ENCODE measurements at regions not wholly inside any gene's neighbourhood (a gene's known extent, or its start where the extent isn't known, plus 50 kb on each side); places are given as distances from the start of the nearest gene placed in this dataset.

DNA sequence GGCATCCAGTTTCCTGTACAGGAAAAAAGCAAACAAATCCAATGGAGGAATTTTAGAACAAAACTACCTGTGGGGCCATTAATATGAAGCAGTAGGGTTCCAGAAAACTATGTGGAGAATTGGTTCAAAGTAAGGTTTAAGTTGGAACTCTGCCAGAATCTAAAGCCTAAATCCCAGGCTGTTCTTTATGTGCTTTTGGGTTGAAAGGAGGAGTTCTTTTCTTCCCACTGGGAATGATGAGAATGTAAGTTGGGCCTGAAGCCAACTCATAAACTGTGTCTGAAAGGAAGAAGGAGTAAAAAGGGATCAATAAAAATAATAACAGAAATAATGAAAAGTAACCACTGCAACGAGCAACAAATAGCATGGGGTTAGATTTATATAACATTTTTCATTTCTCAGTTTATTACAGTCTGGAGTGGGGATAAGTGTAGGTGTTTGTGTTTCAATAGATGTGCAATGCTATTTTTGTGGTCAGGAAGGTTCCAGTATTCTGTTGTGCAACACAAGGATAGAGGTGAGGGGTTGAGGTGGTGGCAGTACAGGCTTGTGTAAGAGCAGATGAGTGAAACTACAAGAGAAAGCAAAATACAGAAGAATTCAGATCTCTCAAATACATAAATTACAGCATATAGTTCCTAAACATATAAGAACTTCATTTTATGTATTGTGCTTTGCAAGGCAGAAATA, 373.6 kb downstream of the EMP1 start:
- TF ChIP-seq CTCF (IDR thresholded peaks at IDR 0.05; ENCODE audit: control insufficient read depth, extremely low read depth, insufficient read depth): no peak
- no peak for DNase-seq (ENCODE audit: low read depth)
- H3K4me3 ChIP-seq (ENCODE audit: low read depth, low read length): no peak overlapping the region

DNA sequence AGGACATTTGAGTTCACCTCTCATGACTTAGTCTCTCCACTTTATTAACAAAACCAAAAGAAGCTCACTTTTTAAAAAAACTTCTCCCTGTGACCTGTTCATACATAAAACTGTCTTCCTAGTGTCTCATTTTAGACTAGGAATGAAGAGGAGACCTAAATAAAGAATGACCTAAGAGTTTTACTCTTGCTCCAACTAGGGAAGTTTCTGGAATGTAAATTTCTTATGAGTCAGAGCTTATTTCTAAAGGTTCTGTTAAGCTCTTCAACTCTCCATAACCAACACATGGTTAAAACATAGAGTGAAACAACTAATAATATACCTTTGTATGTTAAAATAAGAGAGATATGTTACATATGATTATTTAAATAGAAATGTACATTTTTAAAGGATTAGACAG, 369.8 kb downstream of the EMP1 start:
- no peak for DNase-seq (ENCODE audit: low read depth)
- no peak for TF ChIP-seq CTCF (IDR thresholded peaks at IDR 0.05; ENCODE audit: control insufficient read depth, extremely low read depth, insufficient read depth)
- no peak overlapping the region for H3K4me3 ChIP-seq (ENCODE audit: low read depth, low read length)

GRCh38 chr12:13564266-13564810, 367.8 kb downstream of the EMP1 start:
- TF ChIP-seq CTCF (IDR thresholded peaks at IDR 0.05; ENCODE audit: control insufficient read depth, extremely low read depth, insufficient read depth): peak; percentile 69

DNA sequence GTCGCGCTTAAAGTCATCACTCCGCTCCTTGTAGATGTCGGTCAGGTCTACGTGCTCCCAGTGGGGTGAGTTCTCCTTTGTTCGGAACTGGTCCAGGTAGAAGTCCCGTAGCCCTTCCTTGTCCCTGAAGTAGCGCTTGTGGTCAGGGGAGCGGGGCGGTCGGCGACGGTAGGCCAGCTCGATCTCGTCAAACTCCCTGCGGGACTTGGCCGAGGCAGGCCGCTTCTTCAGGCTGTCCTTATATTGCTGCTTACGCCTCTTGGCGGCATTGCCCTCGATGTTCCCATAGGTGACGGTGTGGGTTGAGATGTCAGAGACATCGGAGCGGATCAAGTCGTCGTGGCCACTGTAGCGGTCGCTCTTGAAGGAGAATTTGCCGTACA, 367.2 kb downstream of the EMP1 start:
- TF ChIP-seq CTCF (IDR thresholded peaks at IDR 0.05; ENCODE audit: control insufficient read depth, extremely low read depth, insufficient read depth): no peak
- DNase-seq (ENCODE audit: low read depth): no peak
- H3K4me3 ChIP-seq (ENCODE audit: low read depth, low read length): no peak overlapping the region

More at GRCh38 chr12:13564266-13564810, 367.8 kb downstream of the EMP1 start:
- peak; percentile 19 for DNase-seq (ENCODE audit: low read depth)
- no peak overlapping the region for H3K4me3 ChIP-seq (ENCODE audit: low read depth, low read length)

- no peak overlapping the region for H3K4me3 ChIP-seq (ENCODE audit: low read depth, low read length)
- TF ChIP-seq CTCF (IDR thresholded peaks at IDR 0.05; ENCODE audit: control insufficient read depth, extremely low read depth, insufficient read depth): no peak
- DNase-seq (ENCODE audit: low read depth): no peak
Measured at GRCh38 chr12:13562915-13563742, 366.6 kb downstream of the EMP1 start.

DNA sequence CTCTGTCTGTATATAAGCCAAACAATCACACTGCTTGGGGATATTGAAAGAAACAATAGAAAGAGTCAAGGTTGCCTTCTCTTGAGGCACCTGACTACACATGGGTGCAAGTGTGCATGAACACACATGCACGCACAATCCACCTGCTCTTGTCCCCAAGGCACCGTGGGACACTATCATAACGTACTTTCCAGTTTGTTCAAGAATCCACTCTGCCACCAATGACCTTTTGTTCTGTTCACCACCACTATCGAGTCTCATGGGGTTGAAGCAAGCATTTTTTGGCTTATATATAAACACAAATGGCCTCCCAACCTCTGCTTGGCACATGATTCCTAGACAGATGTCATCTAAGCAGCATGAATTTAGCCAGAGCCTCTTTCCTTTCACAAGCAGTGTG, 365.4 kb downstream of the EMP1 start:
- H3K4me3 ChIP-seq (ENCODE audit: low read depth, low read length): no peak overlapping the region
- TF ChIP-seq CTCF (IDR thresholded peaks at IDR 0.05; ENCODE audit: control insufficient read depth, extremely low read depth, insufficient read depth): no peak
- no peak for DNase-seq (ENCODE audit: low read depth)

All from LNCaP clone FGC (cell line).